ENCODE measurements at regions not wholly inside any gene's neighbourhood (a gene's known extent, or its start where the extent isn't known, plus 50 kb on each side); places are given as distances from the start of the nearest gene placed in this dataset.
"Not testable (repeated sequence)": the region's sequence is repeated elsewhere in the genome, so short reads cannot be mapped to it uniquely, and the experiment has no call there.

DNA sequence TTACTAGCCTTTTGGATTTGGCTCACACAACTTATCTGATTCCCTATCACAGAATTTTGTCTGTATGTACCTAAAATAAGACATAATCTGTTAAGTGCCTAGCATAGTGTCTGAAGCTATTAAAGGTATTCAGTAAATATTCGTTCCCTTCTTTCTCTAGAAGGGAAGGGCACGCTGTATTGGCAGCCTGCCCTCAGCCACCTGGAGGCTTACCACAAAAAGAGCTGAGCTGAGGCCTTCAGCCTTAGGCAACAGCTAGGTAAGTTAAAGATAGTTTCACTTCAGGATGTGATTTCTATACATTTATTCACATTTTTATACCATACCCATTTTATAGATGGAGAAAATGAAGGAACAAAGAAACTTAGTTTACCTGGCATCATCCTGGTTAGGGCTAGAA is 400.0 kb upstream of the LCORL start:
- WGBS (ENCODE audit: extremely low coverage, insufficient coverage, insufficient read length) = no CpG with 5 or more reads among the region's 2 CpGs
- no peaks in the 10 kb centered on the region for H3K9me3 ChIP-seq (ENCODE audit: insufficient read depth, low read depth, low read length)
- no peak overlapping the region for H3K14ac ChIP-seq (ENCODE audit: low read length)
- no peak for DNase-seq
- H3K18ac ChIP-seq (ENCODE audit: low read length) = no peak overlapping the region
- no peak overlapping the region for H2BK120ac ChIP-seq (ENCODE audit: insufficient read depth, low read length, poor library complexity)
- no peaks in the 10 kb centered on the region for H3K79me1 ChIP-seq (ENCODE audit: low read length)
- H3K27ac ChIP-seq (ENCODE audit: low read depth, low read length) = no peak overlapping the region
- no peak overlapping the region for H3K4me2 ChIP-seq (ENCODE audit: low read length)
- H2BK12ac ChIP-seq (ENCODE audit: low read length) = no peak overlapping the region
- H3K4ac ChIP-seq (ENCODE audit: low read depth, low read length) = no peak overlapping the region
- H2AFZ ChIP-seq (ENCODE audit: insufficient read depth, low read length, poor library complexity) = no peak overlapping the region
- no peaks in the 10 kb centered on the region for H3K36me3 ChIP-seq (ENCODE audit: control insufficient read depth in 1 of 2, insufficient read depth in 2 of 2, low read length in 2 of 2)
- H2AK5ac ChIP-seq (ENCODE audit: low read length) = no peak overlapping the region
- no peak overlapping the region for H3K4me3 ChIP-seq (ENCODE audit: low read depth, low read length)
- no peak overlapping the region for H4K8ac ChIP-seq (ENCODE audit: low read depth, low read length)
- H3K4me1 ChIP-seq (ENCODE audit: control insufficient read depth in 1 of 2, insufficient read depth in 2 of 2, low read length in 2 of 2) = peaks cover 0 to 5% of the 10 kb centered on the region in 2 experiments
- no peaks in the 10 kb centered on the region for H3K27me3 ChIP-seq (ENCODE audit: insufficient read depth, low read length)
- H4K91ac ChIP-seq (ENCODE audit: low read depth, low read length) = no peak overlapping the region
- H3K23ac ChIP-seq (ENCODE audit: low read length) = no peak overlapping the region
- H3K9ac ChIP-seq (ENCODE audit: low read length) = no peak overlapping the region
- H2BK5ac ChIP-seq (ENCODE audit: low read depth, low read length, poor library complexity) = no peak overlapping the region
- H3K79me2 ChIP-seq (ENCODE audit: control insufficient read depth, insufficient read depth, low read length, poor library complexity) = no peaks in the 10 kb centered on the region
- H4K12ac ChIP-seq (ENCODE audit: low read depth, low read length) = no peak overlapping the region

DNA sequence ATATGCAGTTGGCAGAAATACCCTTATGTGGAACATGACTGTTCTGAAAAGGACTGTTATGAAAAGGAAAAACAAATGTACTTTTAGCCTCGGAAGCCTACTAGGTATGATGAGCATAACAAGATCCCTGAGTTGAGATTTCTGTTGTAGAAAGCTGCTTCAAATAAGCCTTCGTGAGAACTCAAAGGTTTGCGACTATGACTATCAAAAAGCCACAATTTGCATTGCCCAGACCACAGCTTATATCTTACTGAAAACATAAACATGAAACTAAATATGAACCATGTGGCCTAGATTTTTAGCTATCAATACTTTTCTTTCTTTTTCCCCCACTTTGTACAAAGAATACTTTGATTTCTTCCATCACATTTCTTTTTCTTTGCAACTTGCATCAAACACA is 398.2 kb upstream of the LCORL start:
- no CpG with 5 or more reads among the region's 3 CpGs for WGBS (ENCODE audit: extremely low coverage, insufficient coverage, insufficient read length)
- no peak for DNase-seq

DNA sequence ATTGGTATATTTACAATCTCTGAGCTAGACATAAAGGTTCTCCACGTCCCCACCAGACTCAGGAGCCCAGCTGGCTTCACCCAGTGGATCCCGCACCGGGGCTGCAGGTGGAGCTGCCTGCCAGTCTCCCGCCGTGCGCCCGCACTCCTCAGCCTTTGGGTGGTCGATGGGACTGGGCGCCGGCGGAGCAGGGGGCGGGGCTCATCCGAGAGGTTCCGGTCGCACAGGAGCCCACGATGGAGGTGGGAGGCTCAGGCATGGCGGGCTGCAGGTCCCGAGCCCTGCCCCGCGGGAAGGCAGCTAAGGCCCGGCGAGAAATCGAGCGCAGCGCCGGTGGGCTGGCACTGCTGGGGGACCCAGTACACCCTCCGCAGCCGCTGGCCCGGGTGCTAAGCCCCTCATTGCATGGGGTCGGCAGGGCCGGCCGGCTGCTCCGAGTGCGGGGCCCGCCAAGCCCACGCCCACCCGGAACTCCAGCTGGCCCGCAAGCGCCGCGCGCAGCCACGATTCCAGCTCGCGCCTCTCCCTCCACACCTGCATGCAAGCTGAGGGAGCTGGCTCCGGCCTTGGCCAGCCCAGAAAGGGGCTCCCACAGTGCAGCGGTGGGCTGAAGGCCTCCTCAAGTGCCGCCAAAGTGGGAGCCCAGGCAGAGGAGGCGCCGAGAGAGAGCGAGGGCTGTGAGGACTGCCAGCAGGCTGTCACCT is 396.8 kb upstream of the LCORL start:
- H3K4me3 ChIP-seq (ENCODE audit: low read depth, low read length); H3K27ac ChIP-seq (ENCODE audit: low read depth, low read length); H2BK5ac ChIP-seq (ENCODE audit: low read depth, low read length, poor library complexity); H2AFZ ChIP-seq (ENCODE audit: insufficient read depth, low read length, poor library complexity); H3K14ac ChIP-seq (ENCODE audit: low read length); H3K9me3 ChIP-seq (ENCODE audit: insufficient read depth, low read depth, low read length); H4K8ac ChIP-seq (ENCODE audit: low read depth, low read length); H4K91ac ChIP-seq (ENCODE audit: low read depth, low read length); H3K9ac ChIP-seq (ENCODE audit: low read length); H2BK120ac ChIP-seq (ENCODE audit: insufficient read depth, low read length, poor library complexity); H2BK12ac ChIP-seq (ENCODE audit: low read length); H4K12ac ChIP-seq (ENCODE audit: low read depth, low read length); H3K4me1 ChIP-seq (ENCODE audit: control insufficient read depth in 1 of 2, insufficient read depth in 2 of 2, low read length in 2 of 2); H3K4ac ChIP-seq (ENCODE audit: low read depth, low read length); H3K36me3 ChIP-seq (ENCODE audit: control insufficient read depth in 1 of 2, insufficient read depth in 2 of 2, low read length in 2 of 2); H3K79me1 ChIP-seq (ENCODE audit: low read length); H3K4me2 ChIP-seq (ENCODE audit: low read length); DNase-seq; H3K18ac ChIP-seq (ENCODE audit: low read length); H3K79me2 ChIP-seq (ENCODE audit: control insufficient read depth, insufficient read depth, low read length, poor library complexity); H2AK5ac ChIP-seq (ENCODE audit: low read length); H3K27me3 ChIP-seq (ENCODE audit: insufficient read depth, low read length); H3K23ac ChIP-seq (ENCODE audit: low read length): not testable (repeated sequence)
- no CpG with 5 or more reads among the region's 51 CpGs for WGBS (ENCODE audit: extremely low coverage, insufficient coverage, insufficient read length)

More for the DNA sequence above, 398.2 kb upstream of the LCORL start:
- Histone ChIP-seq H3K18ac (ENCODE audit: low read length) (no peak overlapping the region), H3K4me3 (ENCODE audit: low read depth, low read length) (no peak overlapping the region), H3K36me3 (ENCODE audit: control insufficient read depth in 1 of 2, insufficient read depth in 2 of 2, low read length in 2 of 2) (no peaks in the 10 kb centered on the region), H2BK120ac (ENCODE audit: insufficient read depth, low read length, poor library complexity) (no peak overlapping the region), H3K14ac (ENCODE audit: low read length) (no peak overlapping the region), H3K4ac (ENCODE audit: low read depth, low read length) (no peak overlapping the region), H3K79me1 (ENCODE audit: low read length) (no peaks in the 10 kb centered on the region), H3K4me2 (ENCODE audit: low read length) (no peak overlapping the region), H3K4me1 (ENCODE audit: control insufficient read depth in 1 of 2, insufficient read depth in 2 of 2, low read length in 2 of 2) (peaks cover 0 to 5% of the 10 kb centered on the region in 2 experiments), H4K12ac (ENCODE audit: low read depth, low read length) (no peak overlapping the region), H4K91ac (ENCODE audit: low read depth, low read length) (no peak overlapping the region), H4K8ac (ENCODE audit: low read depth, low read length) (no peak overlapping the region), H2BK12ac (ENCODE audit: low read length) (no peak overlapping the region), H3K27me3 (ENCODE audit: insufficient read depth, low read length) (no peaks in the 10 kb centered on the region), H3K27ac (ENCODE audit: low read depth, low read length) (no peak overlapping the region), H3K9me3 (ENCODE audit: insufficient read depth, low read depth, low read length) (no peaks in the 10 kb centered on the region), H3K9ac (ENCODE audit: low read length) (no peak overlapping the region), H3K23ac (ENCODE audit: low read length) (no peak overlapping the region), H2BK5ac (ENCODE audit: low read depth, low read length, poor library complexity) (no peak overlapping the region), H2AK5ac (ENCODE audit: low read length) (no peak overlapping the region), H2AFZ (ENCODE audit: insufficient read depth, low read length, poor library complexity) (no peak overlapping the region), H3K79me2 (ENCODE audit: control insufficient read depth, insufficient read depth, low read length, poor library complexity) (no peaks in the 10 kb centered on the region)

DNA sequence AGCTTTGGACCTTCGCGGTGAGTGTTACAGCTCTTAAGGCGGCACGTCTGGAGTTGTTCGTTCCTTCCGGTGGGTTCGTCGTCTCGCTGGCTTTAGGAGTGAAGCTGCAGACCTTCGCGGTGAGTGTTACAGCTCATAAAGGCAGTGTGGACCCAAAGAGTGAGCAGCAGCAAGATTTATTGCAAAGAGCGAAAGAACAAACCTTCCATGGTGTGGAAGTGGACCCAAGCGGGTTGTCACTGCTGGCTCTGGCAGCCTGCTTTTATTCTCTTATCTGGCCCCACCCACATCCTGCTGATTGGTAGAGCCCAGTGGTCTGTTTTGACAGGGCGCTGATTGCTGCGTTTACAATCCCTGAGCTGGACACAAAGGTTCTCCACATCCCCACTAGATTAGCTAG is 396.1 kb upstream of the LCORL start:
- not testable (repeated sequence) for H3K14ac ChIP-seq (ENCODE audit: low read length); H3K23ac ChIP-seq (ENCODE audit: low read length); H2BK5ac ChIP-seq (ENCODE audit: low read depth, low read length, poor library complexity); H3K4me1 ChIP-seq (ENCODE audit: control insufficient read depth in 1 of 2, insufficient read depth in 2 of 2, low read length in 2 of 2); H4K12ac ChIP-seq (ENCODE audit: low read depth, low read length); H3K4me3 ChIP-seq (ENCODE audit: low read depth, low read length); H3K36me3 ChIP-seq (ENCODE audit: control insufficient read depth in 1 of 2, insufficient read depth in 2 of 2, low read length in 2 of 2); H3K79me2 ChIP-seq (ENCODE audit: control insufficient read depth, insufficient read depth, low read length, poor library complexity); H3K18ac ChIP-seq (ENCODE audit: low read length); H3K79me1 ChIP-seq (ENCODE audit: low read length); H2AK5ac ChIP-seq (ENCODE audit: low read length); H4K91ac ChIP-seq (ENCODE audit: low read depth, low read length); H3K27me3 ChIP-seq (ENCODE audit: insufficient read depth, low read length); H3K4me2 ChIP-seq (ENCODE audit: low read length); DNase-seq; H2AFZ ChIP-seq (ENCODE audit: insufficient read depth, low read length, poor library complexity); H3K4ac ChIP-seq (ENCODE audit: low read depth, low read length); H3K27ac ChIP-seq (ENCODE audit: low read depth, low read length); H2BK12ac ChIP-seq (ENCODE audit: low read length); H3K9me3 ChIP-seq (ENCODE audit: insufficient read depth, low read depth, low read length); H3K9ac ChIP-seq (ENCODE audit: low read length); H2BK120ac ChIP-seq (ENCODE audit: insufficient read depth, low read length, poor library complexity); H4K8ac ChIP-seq (ENCODE audit: low read depth, low read length)
- WGBS (ENCODE audit: extremely low coverage, insufficient coverage, insufficient read length) = no CpG with 5 or more reads among the region's 15 CpGs
